ENCODE measurements at regions not wholly inside any gene's neighbourhood (a gene's known extent, or its start where the extent isn't known, plus 50 kb on each side); places are given as distances from the start of the nearest gene placed in this dataset.

DNA sequence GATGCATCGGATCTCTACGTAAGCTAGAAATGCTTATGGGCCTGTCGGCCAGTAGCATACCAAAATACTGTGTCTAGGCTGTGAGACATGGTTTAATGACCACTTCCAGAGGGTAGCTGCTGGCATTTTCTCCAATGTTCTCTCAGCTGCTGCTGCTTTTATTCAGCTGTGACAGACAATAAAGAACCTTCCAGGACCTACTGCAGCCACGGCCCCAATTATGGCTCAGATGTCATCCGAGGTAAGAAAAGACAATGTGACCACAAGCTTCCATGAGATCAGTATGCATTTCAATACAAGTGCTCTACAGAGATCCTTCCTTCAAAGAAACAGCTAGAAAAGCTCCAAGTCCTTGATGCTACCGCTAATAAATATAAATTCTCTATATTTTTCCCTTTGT lies 256.2 kb downstream of the SDHAF3 start:
- DNase-seq (ENCODE audit: low read depth): no peak
- TF ChIP-seq, protein P1, sequence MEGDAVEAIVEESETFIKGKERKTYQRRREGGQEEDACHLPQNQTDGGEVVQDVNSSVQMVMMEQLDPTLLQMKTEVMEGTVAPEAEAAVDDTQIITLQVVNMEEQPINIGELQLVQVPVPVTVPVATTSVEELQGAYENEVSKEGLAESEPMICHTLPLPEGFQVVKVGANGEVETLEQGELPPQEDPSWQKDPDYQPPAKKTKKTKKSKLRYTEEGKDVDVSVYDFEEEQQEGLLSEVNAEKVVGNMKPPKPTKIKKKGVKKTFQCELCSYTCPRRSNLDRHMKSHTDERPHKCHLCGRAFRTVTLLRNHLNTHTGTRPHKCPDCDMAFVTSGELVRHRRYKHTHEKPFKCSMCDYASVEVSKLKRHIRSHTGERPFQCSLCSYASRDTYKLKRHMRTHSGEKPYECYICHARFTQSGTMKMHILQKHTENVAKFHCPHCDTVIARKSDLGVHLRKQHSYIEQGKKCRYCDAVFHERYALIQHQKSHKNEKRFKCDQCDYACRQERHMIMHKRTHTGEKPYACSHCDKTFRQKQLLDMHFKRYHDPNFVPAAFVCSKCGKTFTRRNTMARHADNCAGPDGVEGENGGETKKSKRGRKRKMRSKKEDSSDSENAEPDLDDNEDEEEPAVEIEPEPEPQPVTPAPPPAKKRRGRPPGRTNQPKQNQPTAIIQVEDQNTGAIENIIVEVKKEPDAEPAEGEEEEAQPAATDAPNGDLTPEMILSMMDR (IDR thresholded peaks at IDR 0.05; ENCODE audit: insufficient read depth, low read depth, low read length, missing control alignments): no peak
- H3K4me3 ChIP-seq (ENCODE audit: low read length): no peak overlapping the region

GRCh38 chr7:97377713-97378112 lies 260.2 kb downstream of the SDHAF3 start:
- H3K4me3 ChIP-seq (ENCODE audit: low read length): no peak overlapping the region
- no peak for DNase-seq (ENCODE audit: low read depth)
- TF ChIP-seq, protein P1 (IDR thresholded peaks at IDR 0.05; ENCODE audit: insufficient read depth, low read depth, low read length, missing control alignments): no peak

GRCh38 chr7:97381815-97382554 lies 264.5 kb downstream of the SDHAF3 start:
- TF ChIP-seq, protein P1 (IDR thresholded peaks at IDR 0.05; ENCODE audit: insufficient read depth, low read depth, low read length, missing control alignments): no peak
- no peak for DNase-seq (ENCODE audit: low read depth)

DNA sequence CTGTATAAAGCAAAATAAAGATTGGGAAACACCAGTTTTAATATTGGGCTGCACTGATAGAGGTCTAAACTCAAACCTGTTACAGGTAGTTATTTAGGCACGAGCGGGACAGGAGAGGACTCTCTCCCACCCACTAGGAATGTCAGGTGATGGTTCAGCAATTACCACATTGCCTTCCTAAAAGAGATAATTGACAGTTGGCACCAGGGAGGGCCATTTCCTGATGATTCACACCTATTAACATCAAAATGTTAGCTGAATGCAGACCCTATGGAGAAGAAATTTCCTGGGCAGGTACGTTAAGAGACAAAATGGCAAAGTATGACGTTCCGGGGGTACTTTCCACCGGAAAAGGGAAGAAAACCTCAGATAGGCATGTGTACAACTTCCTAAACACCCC lies 272.6 kb downstream of the SDHAF3 start:
- no peak overlapping the region for H3K4me3 ChIP-seq (ENCODE audit: low read length)
- TF ChIP-seq, protein P1 (IDR thresholded peaks at IDR 0.05; ENCODE audit: insufficient read depth, low read depth, low read length, missing control alignments): no peak
- no peak for DNase-seq (ENCODE audit: low read depth)

More at GRCh38 chr7:97381815-97382554, 264.5 kb downstream of the SDHAF3 start:
- H3K4me3 ChIP-seq (ENCODE audit: low read length): no peak overlapping the region

GRCh38 chr7:97390915-97391593 lies 273.6 kb downstream of the SDHAF3 start:
- TF ChIP-seq, protein P1 (IDR thresholded peaks at IDR 0.05; ENCODE audit: insufficient read depth, low read depth, low read length, missing control alignments): no peak
- H3K4me3 ChIP-seq (ENCODE audit: low read length): no peak overlapping the region
- DNase-seq (ENCODE audit: low read depth): no peak

- DNase-seq (ENCODE audit: low read depth): no peak
- TF ChIP-seq, protein P1 (IDR thresholded peaks at IDR 0.05; ENCODE audit: insufficient read depth, low read depth, low read length, missing control alignments): no peak
- H3K4me3 ChIP-seq (ENCODE audit: low read length): no peak overlapping the region
Observed at GRCh38 chr7:97401398-97401797, 283.9 kb downstream of the SDHAF3 start.
